Pancreas (tissue), 10 donors: ENCODE measurements at regions not wholly inside any gene's neighbourhood (a gene's known extent, or its start where the extent isn't known, plus 50 kb on each side); places are given as distances from the start of the nearest gene placed in this dataset.

Experiments used
- ATAC-seq, 4 donors: fragments of 200-7000 bp; cut with Tn5 transposase; one replicate each; pipeline versions ENCODE4 v1.8.0 to v1.9.1; 2020; ENCODE audit warnings: mild to moderate bottlenecking in 4 of 4, moderate library complexity in 4 of 4
- DNase-seq, 6 donors: peaks; one replicate each; pipeline ENCODE4 v3.0.0-alpha.2; 2020
- FAIRE-seq: peaks from 2 replicates; lab custom pipeline; 2012; peaks lifted over from hg19 to GRCh38; lab: Jason Lieb, UNC
- H3K27ac ChIP-seq, 4 donors: fragments of 200-600 bp; sonication (generic); 1 replicate in 3 of 4; 2 replicates in 1 of 4; pipeline versions ENCODE4 v1.5.0 to v1.8.0; 2020
- H3K27me3 ChIP-seq, 4 donors: fragments of 200-600 bp; one replicate each; pipeline ENCODE4 v1.8.0; 2021
- H3K36me3 ChIP-seq, 3 donors: fragments of 200-600 bp; sonication (generic) in 1 of 3; one replicate each; pipeline versions ENCODE4 v1.5.0 to v1.8.0; 2020 to 2021
- H3K4me1 ChIP-seq, 3 donors: fragments of 200-600 bp; one replicate each; pipeline ENCODE4 v1.8.0; 2021
- H3K4me3 ChIP-seq, 4 donors: fragments of 200-600 bp; sonication (generic) in 2 of 4; one replicate each; pipeline versions ENCODE4 v1.5.0 to v1.8.0; 2020 to 2021
- H3K9me3 ChIP-seq, 4 donors: fragments of 200-600 bp; one replicate each; pipeline ENCODE4 v1.8.0; 2021
- WGBS, 2 donors: extraction: QIAGEN DNeasy Blood & Tissue Kit; methylation state at CpG; one replicate each; pipeline ENCODE4 v1.1.7; 2013; 5-methylcytosine and 5-hydroxymethylcytosine counted together
- intact Hi-C, 3 donors: fragments of 100-400 bp; cut with DNase I; formaldehyde crosslinking; loops; one replicate each; pipeline versions ENCODE4 v1.11.1 to v1.14.2; 2022
- TF ChIP-seq, protein P1 (sequence below), 4 donors: fragments of 200-600 bp; sonication (generic) in 3 of 4; IDR thresholded peaks; one replicate each; pipeline versions ENCODE4 v1.5.0 to v1.8.0; 2021; ENCODE audit warnings: antibody characterized with exemption in 4 of 4
- donor health status: healthy with polysubstance abuse.
- donor health status: DM: no; HTN: no; CAD: no; lungs with moderate emphysema.
- donor health status: DM: no; HTN: no; CAD: no.
- donor health status: control.
- donor health status: control.
- donor health status: Bipolar disorder and iron deficiency.
- donor health status: DM: yes; HTN: yes; CAD: no.
- donor health status: DM: no; HTN: no; CAD: no.
- donor health status: DM: no; HTN: no; CAD: no.
- donor health status: DM: yes; HTN: yes; CAD: no.

DNA sequence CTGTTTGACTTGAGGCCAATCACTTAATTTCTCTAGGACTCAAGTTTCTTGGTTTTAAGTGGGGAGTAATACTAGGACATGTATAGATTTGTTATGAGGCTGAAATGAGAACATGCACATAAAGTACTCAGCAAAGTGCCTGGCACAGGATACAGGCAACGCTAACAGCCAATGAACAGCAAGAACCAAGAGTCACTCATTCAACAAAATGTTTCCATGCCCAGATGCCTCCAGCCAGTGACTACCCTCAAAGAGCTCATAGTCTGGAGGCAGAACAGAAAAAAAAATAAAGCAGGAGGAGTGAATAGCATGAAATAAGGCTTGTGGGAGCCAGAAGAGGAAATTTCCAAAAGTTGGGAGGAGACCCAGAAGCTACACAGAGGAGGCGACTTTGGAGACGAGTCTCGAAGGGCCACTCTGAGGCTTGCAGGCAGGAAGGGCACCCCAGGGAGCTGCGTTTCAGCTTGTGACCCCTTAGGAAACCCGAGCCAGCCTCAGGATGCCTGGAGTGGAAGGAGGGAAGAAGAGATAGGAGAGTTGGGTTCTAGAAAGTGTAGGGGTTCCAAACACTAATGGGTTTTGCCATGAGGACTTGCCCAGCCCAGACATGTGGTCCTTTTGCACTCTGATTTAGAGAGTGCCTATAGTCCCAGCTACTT is 70.0 kb downstream of the CXCL12 start:
- FAIRE-seq: no peak
- Histone ChIP-seq H3K36me3 (no peaks in the 10 kb centered on the region), H3K4me3 (no peak overlapping the region), H3K27me3 (no peaks in the 10 kb centered on the region), H3K4me1 (peaks cover 0 to 13% (median 6%) of the 10 kb centered on the region in 3 donors), H3K9me3 (no peaks in the 10 kb centered on the region), H3K27ac (no peak overlapping the region)
- intact Hi-C loops: loop anchor here in 1 of 3 donors (10.0 kb wide), 1 partner anchor 630 kb away; no protein-coding TSS in a partner anchor
- 93 to 95% methylated on average over 6 of the region's 6 CpGs for WGBS, 2 donors
- DNase-seq: no peak
- no peak for ATAC-seq
- TF ChIP-seq, protein P1, sequence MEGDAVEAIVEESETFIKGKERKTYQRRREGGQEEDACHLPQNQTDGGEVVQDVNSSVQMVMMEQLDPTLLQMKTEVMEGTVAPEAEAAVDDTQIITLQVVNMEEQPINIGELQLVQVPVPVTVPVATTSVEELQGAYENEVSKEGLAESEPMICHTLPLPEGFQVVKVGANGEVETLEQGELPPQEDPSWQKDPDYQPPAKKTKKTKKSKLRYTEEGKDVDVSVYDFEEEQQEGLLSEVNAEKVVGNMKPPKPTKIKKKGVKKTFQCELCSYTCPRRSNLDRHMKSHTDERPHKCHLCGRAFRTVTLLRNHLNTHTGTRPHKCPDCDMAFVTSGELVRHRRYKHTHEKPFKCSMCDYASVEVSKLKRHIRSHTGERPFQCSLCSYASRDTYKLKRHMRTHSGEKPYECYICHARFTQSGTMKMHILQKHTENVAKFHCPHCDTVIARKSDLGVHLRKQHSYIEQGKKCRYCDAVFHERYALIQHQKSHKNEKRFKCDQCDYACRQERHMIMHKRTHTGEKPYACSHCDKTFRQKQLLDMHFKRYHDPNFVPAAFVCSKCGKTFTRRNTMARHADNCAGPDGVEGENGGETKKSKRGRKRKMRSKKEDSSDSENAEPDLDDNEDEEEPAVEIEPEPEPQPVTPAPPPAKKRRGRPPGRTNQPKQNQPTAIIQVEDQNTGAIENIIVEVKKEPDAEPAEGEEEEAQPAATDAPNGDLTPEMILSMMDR (IDR thresholded peaks at IDR 0.05): no peak

DNA sequence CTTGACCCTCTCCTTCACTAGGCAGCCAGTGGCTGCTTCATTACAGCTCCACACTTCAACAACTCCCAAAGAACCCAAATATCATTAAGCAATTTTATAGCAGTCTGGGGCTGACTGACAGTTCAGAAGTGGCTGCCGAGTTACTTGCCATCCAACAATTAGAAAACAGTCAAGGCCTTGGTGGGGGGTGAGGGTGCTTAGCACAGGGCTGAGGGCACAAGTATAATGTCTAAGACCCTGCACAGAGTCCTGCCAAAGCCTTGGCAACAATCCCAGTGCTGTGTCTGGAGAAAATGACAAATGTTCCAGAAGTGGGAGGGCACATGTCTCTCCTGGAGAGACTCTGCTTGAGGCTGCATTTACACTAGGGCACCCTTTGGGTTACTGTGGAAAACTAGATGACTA is 71.1 kb downstream of the CXCL12 start:
- peaks cover 0 to 7% (median under 1%) of the 10 kb centered on the region in 3 donors for H3K4me1 ChIP-seq
- DNase-seq: no peak
- H3K27me3 ChIP-seq: no peaks in the 10 kb centered on the region
- H3K27ac ChIP-seq: no peak overlapping the region
- H3K9me3 ChIP-seq: no peaks in the 10 kb centered on the region
- ATAC-seq: no peak
- intact Hi-C loops: loop anchor here in 1 of 3 donors (10.0 kb wide), 1 partner anchor 629 kb away; no protein-coding TSS in a partner anchor
- FAIRE-seq: no peak
- TF ChIP-seq, protein P1 (IDR thresholded peaks at IDR 0.05): no peak
- H3K36me3 ChIP-seq: no peaks in the 10 kb centered on the region
- no peak overlapping the region for H3K4me3 ChIP-seq
- WGBS, 2 donors: 78 to 85% methylated on average over 1 of the region's 1 CpG

DNA sequence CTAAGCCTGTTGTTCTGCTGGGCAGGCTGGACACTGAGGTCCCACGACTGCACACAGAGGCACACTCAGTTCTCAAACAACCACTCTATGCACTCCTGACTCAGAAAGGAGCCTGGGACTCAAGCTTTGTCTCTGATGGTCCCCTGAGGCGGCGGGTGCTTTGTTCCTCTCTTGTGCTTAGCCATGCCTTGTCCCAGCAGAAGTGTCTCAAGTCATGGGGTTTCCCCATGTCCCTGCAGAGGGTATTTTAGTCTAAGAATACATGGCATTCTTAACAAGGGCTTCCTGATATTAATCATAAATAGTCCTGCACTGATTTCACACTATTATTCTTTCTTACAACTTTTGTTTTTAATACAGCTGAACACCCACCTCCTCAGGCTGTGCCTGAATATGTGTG is 72.5 kb downstream of the CXCL12 start:
- FAIRE-seq: no peak
- Histone ChIP-seq H3K27me3 (no peaks in the 10 kb centered on the region), H3K4me1 (peaks cover 0 to 5% (median 0%) of the 10 kb centered on the region in 3 donors), H3K9me3 (no peaks in the 10 kb centered on the region), H3K4me3 (no peak overlapping the region), H3K27ac (no peak overlapping the region), H3K36me3 (no peaks in the 10 kb centered on the region)
- WGBS, 2 donors: 74 to 75% methylated on average over 3 of the region's 3 CpGs
- TF ChIP-seq, protein P1 (IDR thresholded peaks at IDR 0.05): no peak
- intact Hi-C loops: loop anchor here in 1 of 3 donors (10.0 kb wide), 1 partner anchor 628 kb away; no protein-coding TSS in a partner anchor
- no peak for DNase-seq
- no peak for ATAC-seq

DNA sequence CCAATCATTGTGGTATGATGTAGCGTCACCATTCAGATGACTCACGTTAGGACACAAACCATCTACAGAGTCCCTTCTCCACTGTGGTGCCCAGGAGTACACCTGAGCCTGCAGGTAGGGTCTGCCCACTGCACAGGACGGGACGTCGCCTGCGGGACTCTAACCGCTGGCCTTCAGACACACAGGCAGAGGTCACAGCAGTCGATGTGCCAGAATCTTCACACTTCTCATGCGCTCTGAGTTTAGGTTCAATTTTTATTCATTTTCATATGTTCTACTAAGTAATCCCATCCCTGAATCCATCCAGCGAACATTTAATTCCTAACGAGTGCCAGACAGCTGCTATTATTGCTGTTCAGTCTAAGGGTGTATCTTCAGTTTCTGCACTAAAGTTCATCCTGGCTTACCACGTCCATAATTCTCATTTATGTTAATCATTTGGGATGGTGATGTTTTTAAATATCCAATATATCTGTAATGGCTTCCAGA is 73.3 kb downstream of the CXCL12 start:
- Histone ChIP-seq H3K4me1 (peaks cover 0 to 5% (median 0%) of the 10 kb centered on the region in 3 donors), H3K27me3 (no peaks in the 10 kb centered on the region), H3K4me3 (no peak overlapping the region), H3K9me3 (no peaks in the 10 kb centered on the region), H3K36me3 (no peaks in the 10 kb centered on the region), H3K27ac (no peak overlapping the region)
- intact Hi-C loops: loop anchor here in 1 of 3 donors (10.0 kb wide), 1 partner anchor 627 kb away; no protein-coding TSS in a partner anchor
- no peak for DNase-seq
- WGBS, 2 donors: 71 to 81% methylated on average over 12 of the region's 12 CpGs
- TF ChIP-seq, protein P1 (IDR thresholded peaks at IDR 0.05): no peak
- no peak for FAIRE-seq
- peak in 2 of 4 donors; percentile 4 to 6 for ATAC-seq
